Fibroblast of lung (primary cell): ENCODE measurements at regions not wholly inside any gene's neighbourhood (a gene's known extent, or its start where the extent isn't known, plus 50 kb on each side); places are given as distances from the start of the nearest gene placed in this dataset.

Source experiments
- DNase-seq, 2 donors: peaks; one replicate each; pipeline versions ENCODE4 v3.0.0 to v3.0.0-alpha.2; 2010; ENCODE audit warnings: low read depth in 2 of 2
- H2AFZ ChIP-seq: 2 replicates; pipeline ENCODE4 v1.5.1; 2012; ENCODE audit warnings: low read length, control low read depth, inconsistent platforms
- H3K27ac ChIP-seq: 2 replicates; pipeline ENCODE4 v1.5.1; 2011; ENCODE audit warnings: low read length, control low read depth; ENCODE audit not compliant: insufficient read depth
- H3K27me3 ChIP-seq: 2 replicates; pipeline ENCODE4 v1.5.1; 2011; ENCODE audit warnings: mild to moderate bottlenecking, low read length; ENCODE audit not compliant: control insufficient read depth, insufficient read depth
- H3K36me3 ChIP-seq: 2 replicates; pipeline ENCODE4 v1.5.1; 2011; ENCODE audit warnings: low read length; ENCODE audit not compliant: control insufficient read depth, insufficient read depth
- H3K4me1 ChIP-seq: 2 replicates; pipeline ENCODE4 v1.5.1; 2011; ENCODE audit warnings: low read length; ENCODE audit not compliant: control insufficient read depth, insufficient read depth; ENCODE audit errors: extremely low read depth
- H3K4me2 ChIP-seq: 2 replicates; pipeline ENCODE4 v1.5.1; 2011; ENCODE audit warnings: low read length, control low read depth; ENCODE audit not compliant: insufficient read depth; ENCODE audit errors: extremely low read depth
- H3K4me3 ChIP-seq, 4 experiments: fragments of 200-600 bp in 1 of 4; sonication (generic) in 1 of 4; replicated peaks in 1 of 4; 2 replicates each; pipeline ENCODE4 v1.5.1; 2011 to 2016; ENCODE audit warnings: low read length in 4 of 4, low read depth in 3 of 4, mild to moderate bottlenecking in 3 of 4, control low read depth in 2 of 4, inconsistent platforms in 1 of 4, mixed read lengths in 1 of 4; ENCODE audit not compliant: insufficient read depth in 1 of 4; ENCODE audit errors: control extremely low read depth in 1 of 4
- H3K79me2 ChIP-seq: 2 replicates; pipeline ENCODE4 v1.5.1; 2012; ENCODE audit warnings: mild to moderate bottlenecking, low read length, inconsistent platforms; ENCODE audit not compliant: control insufficient read depth, insufficient read depth
- H3K9ac ChIP-seq: 2 replicates; pipeline ENCODE4 v1.5.1; 2011; ENCODE audit warnings: mild to moderate bottlenecking, low read length, control low read depth; ENCODE audit not compliant: insufficient read depth
- H3K9me3 ChIP-seq: 2 replicates; pipeline ENCODE4 v1.5.1; 2012; ENCODE audit warnings: low read depth, low read length; ENCODE audit not compliant: control insufficient read depth, insufficient read depth
- H4K20me1 ChIP-seq: 2 replicates; pipeline ENCODE4 v1.5.1; 2011; ENCODE audit warnings: low read length; ENCODE audit not compliant: control insufficient read depth, insufficient read depth; ENCODE audit errors: extremely low read depth
- EZH2 ChIP-seq: IDR thresholded peaks from 2 replicates; pipeline ENCODE4 v1.5.1; 2012; ENCODE audit warnings: low read length, control low read depth, mild to moderate bottlenecking; ENCODE audit errors: missing control alignments
- TF ChIP-seq, protein P1 (sequence below), 2 donors: IDR thresholded peaks in 1 of 2; conservative IDR thresholded peaks in 1 of 2; 1 replicate in 1 of 2; 2 replicates in 1 of 2; pipeline ENCODE4 v1.5.1; 2011 to 2012; ENCODE audit warnings: low read length in 2 of 2, control low read depth in 1 of 2, inconsistent platforms in 1 of 2, low read depth in 1 of 2, mild to moderate bottlenecking in 1 of 2

DNA sequence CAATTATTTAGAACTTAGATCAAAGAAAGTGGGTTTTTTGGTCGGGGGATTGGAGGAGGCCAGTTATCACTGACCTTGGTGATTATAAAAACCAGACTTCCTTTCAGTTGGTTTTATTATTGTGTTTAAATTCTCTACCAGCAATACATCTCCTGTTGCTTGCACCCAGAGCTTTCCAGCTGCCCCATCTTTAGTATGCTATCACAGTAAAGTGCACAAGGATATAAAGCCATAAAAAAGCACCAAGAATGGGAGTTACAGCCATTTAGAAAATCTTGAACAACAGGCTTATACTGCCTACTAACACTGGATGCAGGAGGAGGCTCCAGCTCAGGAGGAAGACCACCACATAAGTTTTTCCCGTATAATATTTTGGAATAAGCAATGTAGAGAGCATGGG lies 148.7 kb upstream of the OSR1 start:
- no peaks in the 10 kb centered on the region for H3K4me1 ChIP-seq
- H3K9me3 ChIP-seq = no peaks in the 10 kb centered on the region
- H3K27me3 ChIP-seq = no peaks in the 10 kb centered on the region
- TF ChIP-seq, protein P1, sequence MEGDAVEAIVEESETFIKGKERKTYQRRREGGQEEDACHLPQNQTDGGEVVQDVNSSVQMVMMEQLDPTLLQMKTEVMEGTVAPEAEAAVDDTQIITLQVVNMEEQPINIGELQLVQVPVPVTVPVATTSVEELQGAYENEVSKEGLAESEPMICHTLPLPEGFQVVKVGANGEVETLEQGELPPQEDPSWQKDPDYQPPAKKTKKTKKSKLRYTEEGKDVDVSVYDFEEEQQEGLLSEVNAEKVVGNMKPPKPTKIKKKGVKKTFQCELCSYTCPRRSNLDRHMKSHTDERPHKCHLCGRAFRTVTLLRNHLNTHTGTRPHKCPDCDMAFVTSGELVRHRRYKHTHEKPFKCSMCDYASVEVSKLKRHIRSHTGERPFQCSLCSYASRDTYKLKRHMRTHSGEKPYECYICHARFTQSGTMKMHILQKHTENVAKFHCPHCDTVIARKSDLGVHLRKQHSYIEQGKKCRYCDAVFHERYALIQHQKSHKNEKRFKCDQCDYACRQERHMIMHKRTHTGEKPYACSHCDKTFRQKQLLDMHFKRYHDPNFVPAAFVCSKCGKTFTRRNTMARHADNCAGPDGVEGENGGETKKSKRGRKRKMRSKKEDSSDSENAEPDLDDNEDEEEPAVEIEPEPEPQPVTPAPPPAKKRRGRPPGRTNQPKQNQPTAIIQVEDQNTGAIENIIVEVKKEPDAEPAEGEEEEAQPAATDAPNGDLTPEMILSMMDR (conservative IDR thresholded peaks at IDR 0.05 in 1 of 2, IDR thresholded peaks at IDR 0.05 in 1 of 2; ENCODE audit: low read depth in 1 of 2, low read length in 2 of 2) = no peak
- no peak for TF ChIP-seq EZH2
- H3K4me3 ChIP-seq = no peak overlapping the region
- H4K20me1 ChIP-seq = no peaks in the 10 kb centered on the region
- H3K36me3 ChIP-seq = no peaks in the 10 kb centered on the region
- no peak overlapping the region for H3K27ac ChIP-seq
- no peak overlapping the region for H2AFZ ChIP-seq
- H3K9ac ChIP-seq = no peak overlapping the region
- H3K79me2 ChIP-seq = no peaks in the 10 kb centered on the region
- no peak for DNase-seq
- H3K4me2 ChIP-seq = no peak overlapping the region

- no peaks in the 10 kb centered on the region for H3K36me3 ChIP-seq
- TF ChIP-seq EZH2 = no peak
- TF ChIP-seq, protein P1 (conservative IDR thresholded peaks at IDR 0.05 in 1 of 2, IDR thresholded peaks at IDR 0.05 in 1 of 2; ENCODE audit: low read depth in 1 of 2, low read length in 2 of 2) = no peak
- H2AFZ ChIP-seq = no peak overlapping the region
- H3K4me2 ChIP-seq = no peak overlapping the region
- no peak for DNase-seq
- H4K20me1 ChIP-seq = no peaks in the 10 kb centered on the region
- no peak overlapping the region for H3K9ac ChIP-seq
- H3K79me2 ChIP-seq = no peaks in the 10 kb centered on the region
- H3K9me3 ChIP-seq = no peaks in the 10 kb centered on the region
- H3K27me3 ChIP-seq = no peaks in the 10 kb centered on the region
- H3K4me3 ChIP-seq = no peak overlapping the region
- H3K4me1 ChIP-seq = no peaks in the 10 kb centered on the region
- H3K27ac ChIP-seq = no peak overlapping the region
These were observed 147.0 kb upstream of the OSR1 start for GRCh38 chr2:19505199-19506136.

- Histone ChIP-seq H2AFZ (no peak overlapping the region), H3K27ac (no peak overlapping the region), H4K20me1 (no peaks in the 10 kb centered on the region), H3K27me3 (no peaks in the 10 kb centered on the region), H3K4me2 (no peak overlapping the region), H3K79me2 (no peaks in the 10 kb centered on the region), H3K9ac (no peak overlapping the region), H3K36me3 (no peaks in the 10 kb centered on the region), H3K9me3 (no peaks in the 10 kb centered on the region), H3K4me1 (no peaks in the 10 kb centered on the region), H3K4me3 (no peak overlapping the region)
- TF ChIP-seq, protein P1 (conservative IDR thresholded peaks at IDR 0.05 in 1 of 2, IDR thresholded peaks at IDR 0.05 in 1 of 2; ENCODE audit: low read depth in 1 of 2, low read length in 2 of 2) = no peak
- TF ChIP-seq EZH2 = no peak
- peak in 1 of 2 donors; percentile 52 for DNase-seq
These were observed 146.2 kb upstream of the OSR1 start for GRCh38 chr2:19504400-19505198.
